Breast epithelium (tissue), 4 donors: ENCODE measurements at regions not wholly inside any gene's neighbourhood (a gene's known extent, or its start where the extent isn't known, plus 50 kb on each side); places are given as distances from the start of the nearest gene placed in this dataset.

Experiments used
- DNase-seq, 2 donors: peaks; one replicate each; pipeline ENCODE4 v3.0.0-alpha.2; 2019; ENCODE audit warnings: low spot score in 2 of 2
- H3K27ac ChIP-seq, 2 donors: fragments of 200-600 bp; sonication (generic) in 1 of 2; one replicate each; pipeline ENCODE4 v1.5.1; 2016 to 2019; ENCODE audit warnings: mild to moderate bottlenecking in 1 of 2
- H3K27me3 ChIP-seq, 2 donors: fragments of 200-600 bp; sonication (generic) in 1 of 2; one replicate each; pipeline versions ENCODE4 v1.5.1 to v1.6.0; 2017 to 2019; ENCODE audit warnings: control low read depth in 1 of 2, mild to moderate bottlenecking in 1 of 2
- H3K36me3 ChIP-seq: fragments of 200-600 bp; one replicate; pipeline ENCODE4 v1.5.1; 2019
- H3K4me1 ChIP-seq, 2 donors: fragments of 200-600 bp; sonication (generic); one replicate each; pipeline ENCODE4 v1.5.1; 2016 to 2019; ENCODE audit warnings: control low read depth in 1 of 2
- H3K4me3 ChIP-seq, 3 donors: fragments of 200-600 bp; sonication (generic); 1 replicate in 2 of 3; 2 replicates in 1 of 3; pipeline ENCODE4 v1.5.1; 2016 to 2019; ENCODE audit warnings: mild to moderate bottlenecking in 3 of 3, moderate library complexity in 2 of 3
- H3K9me3 ChIP-seq, 2 donors: fragments of 200-600 bp; sonication (generic) in 1 of 2; one replicate each; pipeline ENCODE4 v1.5.1; 2016 to 2019; ENCODE audit warnings: control low read depth in 1 of 2
- POLR2A ChIP-seq: fragments of 450-650 bp; IDR thresholded peaks from one replicate; pipeline ENCODE4 v1.6.1; 2016; ENCODE audit warnings: antibody characterized with exemption, mild to moderate bottlenecking, moderate library complexity
- POLR2AphosphoS5 ChIP-seq, 3 donors: sonication (generic); formaldehyde crosslinking; IDR thresholded peaks; one replicate each; pipeline ENCODE4 v1.6.1; 2017; ENCODE audit warnings: antibody characterized with exemption in 3 of 3
- intact Hi-C: fragments of 100-400 bp; cut with DNase I; formaldehyde crosslinking; loops from one replicate; pipeline ENCODE4 v1.15.1; 2023; ENCODE audit warnings: low total_unique reads
- TF ChIP-seq, protein P1 (sequence below), 3 donors: fragments of 450-650 bp; IDR thresholded peaks; one replicate each; pipeline ENCODE4 v1.5.1; 2016 to 2017; ENCODE audit warnings: antibody characterized with exemption in 3 of 3, mild to moderate bottlenecking in 3 of 3, moderate library complexity in 3 of 3

GRCh38 chr6:95309545-95309944 lies 267.8 kb upstream of the MANEA start:
- intact Hi-C loops: no loop called here
- Histone ChIP-seq H3K36me3 (no peaks in the 10 kb centered on the region), H3K4me1 (no peaks in the 10 kb centered on the region), H3K27me3 (no peaks in the 10 kb centered on the region), H3K9me3 (no peaks in the 10 kb centered on the region), H3K4me3 (no peak overlapping the region), H3K27ac (no peak overlapping the region)
- TF ChIP-seq, protein P1, sequence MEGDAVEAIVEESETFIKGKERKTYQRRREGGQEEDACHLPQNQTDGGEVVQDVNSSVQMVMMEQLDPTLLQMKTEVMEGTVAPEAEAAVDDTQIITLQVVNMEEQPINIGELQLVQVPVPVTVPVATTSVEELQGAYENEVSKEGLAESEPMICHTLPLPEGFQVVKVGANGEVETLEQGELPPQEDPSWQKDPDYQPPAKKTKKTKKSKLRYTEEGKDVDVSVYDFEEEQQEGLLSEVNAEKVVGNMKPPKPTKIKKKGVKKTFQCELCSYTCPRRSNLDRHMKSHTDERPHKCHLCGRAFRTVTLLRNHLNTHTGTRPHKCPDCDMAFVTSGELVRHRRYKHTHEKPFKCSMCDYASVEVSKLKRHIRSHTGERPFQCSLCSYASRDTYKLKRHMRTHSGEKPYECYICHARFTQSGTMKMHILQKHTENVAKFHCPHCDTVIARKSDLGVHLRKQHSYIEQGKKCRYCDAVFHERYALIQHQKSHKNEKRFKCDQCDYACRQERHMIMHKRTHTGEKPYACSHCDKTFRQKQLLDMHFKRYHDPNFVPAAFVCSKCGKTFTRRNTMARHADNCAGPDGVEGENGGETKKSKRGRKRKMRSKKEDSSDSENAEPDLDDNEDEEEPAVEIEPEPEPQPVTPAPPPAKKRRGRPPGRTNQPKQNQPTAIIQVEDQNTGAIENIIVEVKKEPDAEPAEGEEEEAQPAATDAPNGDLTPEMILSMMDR (IDR thresholded peaks at IDR 0.05): no peak
- TF ChIP-seq POLR2AphosphoS5 (IDR thresholded peaks at IDR 0.05): no peak
- TF ChIP-seq POLR2A: no peak
- DNase-seq: no peak

- intact Hi-C loops: no loop called here
Measured at GRCh38 chr6:95318137-95318536, 259.2 kb upstream of the MANEA start.

GRCh38 chr6:95321126-95321525 lies 256.2 kb upstream of the MANEA start:
- no peaks in the 10 kb centered on the region for H3K4me1 ChIP-seq
- no peaks in the 10 kb centered on the region for H3K9me3 ChIP-seq
- intact Hi-C loops: no loop called here
- H3K27me3 ChIP-seq: no peaks in the 10 kb centered on the region
- no peak overlapping the region for H3K4me3 ChIP-seq
- no peak for DNase-seq
- TF ChIP-seq POLR2A: no peak
- no peak for TF ChIP-seq POLR2AphosphoS5 (IDR thresholded peaks at IDR 0.05)
- TF ChIP-seq, protein P1 (IDR thresholded peaks at IDR 0.05): no peak
- H3K36me3 ChIP-seq: no peaks in the 10 kb centered on the region
- no peak overlapping the region for H3K27ac ChIP-seq

More at GRCh38 chr6:95318137-95318536, 259.2 kb upstream of the MANEA start:
- Histone ChIP-seq H3K4me1 (no peaks in the 10 kb centered on the region), H3K4me3 (no peak overlapping the region), H3K27me3 (no peaks in the 10 kb centered on the region), H3K27ac (no peak overlapping the region), H3K36me3 (no peaks in the 10 kb centered on the region), H3K9me3 (no peaks in the 10 kb centered on the region)
- no peak for DNase-seq
- TF ChIP-seq POLR2AphosphoS5 (IDR thresholded peaks at IDR 0.05) (no peak), POLR2A (no peak)
- TF ChIP-seq, protein P1 (IDR thresholded peaks at IDR 0.05): no peak

DNA sequence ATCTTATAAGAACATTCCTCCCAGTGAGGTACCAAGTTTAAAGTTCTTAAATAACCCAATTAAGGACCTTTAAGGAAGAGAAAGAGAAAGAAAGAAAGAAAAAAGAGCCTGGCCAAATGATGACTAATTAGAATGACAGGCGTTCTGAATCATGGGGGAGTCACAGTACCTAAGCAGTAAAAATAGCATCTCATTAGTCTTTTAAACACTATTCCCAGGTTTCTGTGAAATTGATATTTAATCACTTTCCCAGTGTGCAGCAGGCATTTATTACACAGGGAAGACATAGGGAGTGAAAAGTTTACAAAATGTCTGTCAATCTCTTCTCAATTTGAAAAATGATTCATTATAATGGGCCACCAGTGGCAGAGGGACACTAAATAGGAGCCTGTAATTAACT lies 251.4 kb upstream of the MANEA start:
- Histone ChIP-seq H3K4me3 (no peak overlapping the region), H3K27ac (no peak overlapping the region), H3K27me3 (no peaks in the 10 kb centered on the region), H3K9me3 (no peaks in the 10 kb centered on the region), H3K4me1 (no peaks in the 10 kb centered on the region), H3K36me3 (no peaks in the 10 kb centered on the region)
- intact Hi-C loops: no loop called here
- DNase-seq: no peak
- no peak for TF ChIP-seq POLR2A
- TF ChIP-seq, protein P1 (IDR thresholded peaks at IDR 0.05): no peak
- TF ChIP-seq POLR2AphosphoS5 (IDR thresholded peaks at IDR 0.05): no peak

DNA sequence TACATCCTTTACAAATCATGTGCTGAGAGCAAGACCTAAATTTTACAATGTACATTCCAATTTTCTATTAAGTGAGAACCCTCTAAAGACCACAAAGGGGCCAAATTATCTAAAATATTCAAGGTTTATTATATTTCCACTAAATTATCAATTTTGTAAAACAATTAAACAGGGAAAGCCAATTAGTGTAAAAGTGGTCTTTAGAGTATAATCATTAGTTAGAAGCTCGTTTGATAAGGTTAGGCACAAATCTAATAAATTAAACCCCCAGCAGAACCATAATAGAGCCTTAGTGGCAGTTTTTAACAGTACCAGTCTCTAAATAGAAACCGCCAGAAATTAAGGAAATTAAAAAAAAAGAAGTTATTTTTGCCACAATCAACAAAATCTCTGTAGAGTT lies 249.1 kb upstream of the MANEA start:
- Histone ChIP-seq H3K27ac (no peak overlapping the region), H3K9me3 (no peaks in the 10 kb centered on the region)
- intact Hi-C loops: no loop called here

More for the DNA sequence above, 249.1 kb upstream of the MANEA start:
- no peak for DNase-seq
- no peaks in the 10 kb centered on the region for H3K27me3 ChIP-seq
- no peak overlapping the region for H3K4me3 ChIP-seq
- H3K36me3 ChIP-seq: no peaks in the 10 kb centered on the region
- TF ChIP-seq POLR2A (no peak), POLR2AphosphoS5 (IDR thresholded peaks at IDR 0.05) (no peak)
- TF ChIP-seq, protein P1 (IDR thresholded peaks at IDR 0.05): no peak
- H3K4me1 ChIP-seq: no peaks in the 10 kb centered on the region
